ENCODE measurements at regions not wholly inside any gene's neighbourhood (a gene's known extent, or its start where the extent isn't known, plus 50 kb on each side); places are given as distances from the start of the nearest gene placed in this dataset.

- TF ChIP-seq CTCF (IDR thresholded peaks at IDR 0.05): no peak
- TF ChIP-seq POLR2A (IDR thresholded peaks at IDR 0.05): no peak
- no peak for TF ChIP-seq POLR2AphosphoS5 (IDR thresholded peaks at IDR 0.05)
These were observed 1135.8 kb downstream of the BCL11B start for GRCh38 chr14:98136012-98136789.

All from breast epithelium (tissue), 3 donors.